Embryonic facial prominence (tissue), 1 donor: ENCODE measurements at regions not wholly inside any gene's neighbourhood (a gene's known extent, or its start where the extent isn't known, plus 50 kb on each side); places are given as distances from the start of the nearest gene placed in this dataset.

Source experiments
- DNase-seq: peaks from one replicate; pipeline ENCODE4 v3.0.0-alpha.2; 2016; ENCODE audit errors: extremely low spot score

- no peak for DNase-seq
Observed at GRCh38 chr7:21146642-21147423, 281.1 kb upstream of the SP4 start.

- DNase-seq = no peak
Observed at GRCh38 chr7:21149809-21150208, 278.1 kb upstream of the SP4 start.

- DNase-seq = no peak
Observed at GRCh38 chr7:21154614-21155013, 273.3 kb upstream of the SP4 start.

GRCh38 chr7:21159506-21159905 is 268.4 kb upstream of the SP4 start:
- no peak for DNase-seq

GRCh38 chr7:21160401-21160800 is 267.5 kb upstream of the SP4 start:
- no peak for DNase-seq

- DNase-seq = no peak
Observed at GRCh38 chr7:21167942-21168341, 259.9 kb upstream of the SP4 start.

GRCh38 chr7:21169667-21170580 is 258.0 kb upstream of the SP4 start:
- no peak for DNase-seq

- DNase-seq = no peak
Observed at GRCh38 chr7:21172800-21173199, 255.1 kb upstream of the SP4 start.

- no peak for DNase-seq
Observed at GRCh38 chr7:21173436-21173835, 254.4 kb upstream of the SP4 start.

GRCh38 chr7:21175714-21176113 is 252.2 kb upstream of the SP4 start:
- no peak for DNase-seq

GRCh38 chr7:21184942-21185652 is 242.8 kb upstream of the SP4 start:
- no peak for DNase-seq

GRCh38 chr7:21185653-21186265 is 242.1 kb upstream of the SP4 start:
- no peak for DNase-seq

- no peak for DNase-seq
Observed at GRCh38 chr7:21191321-21192073, 236.4 kb upstream of the SP4 start.

GRCh38 chr7:21192657-21193056 is 235.2 kb upstream of the SP4 start:
- no peak for DNase-seq

- no peak for DNase-seq
Observed at GRCh38 chr7:21193895-21194294, 234.0 kb upstream of the SP4 start.

GRCh38 chr7:21194936-21195335 is 232.9 kb upstream of the SP4 start:
- no peak for DNase-seq

GRCh38 chr7:21198921-21199320 is 229.0 kb upstream of the SP4 start:
- no peak for DNase-seq

GRCh38 chr7:21200503-21200902 is 227.4 kb upstream of the SP4 start:
- DNase-seq = no peak

GRCh38 chr7:21214657-21215056 is 213.2 kb upstream of the SP4 start:
- no peak for DNase-seq

- no peak for DNase-seq
Observed at GRCh38 chr7:21215307-21215706, 212.6 kb upstream of the SP4 start.

GRCh38 chr7:21217365-21217764 is 210.5 kb upstream of the SP4 start:
- no peak for DNase-seq
